ENCODE measurements at regions not wholly inside any gene's neighbourhood (a gene's known extent, or its start where the extent isn't known, plus 50 kb on each side); places are given as distances from the start of the nearest gene placed in this dataset.

GRCh38 chr1:98088381-98088780, 167.5 kb upstream of the DPYD start:
- TF ChIP-seq CTCF (conservative IDR thresholded peaks at IDR 0.05), result no peak
- H3K27ac ChIP-seq, result no peak overlapping the region; the same call in 1 of the 2 replicates

- no peak for TF ChIP-seq CTCF (conservative IDR thresholded peaks at IDR 0.05)
- H3K27ac ChIP-seq, result no peak overlapping the region
These were observed 166.1 kb upstream of the DPYD start for GRCh38 chr1:98086796-98087441.

GRCh38 chr1:98086156-98086555, 165.3 kb upstream of the DPYD start:
- no peak for TF ChIP-seq CTCF (conservative IDR thresholded peaks at IDR 0.05)
- no peak overlapping the region for H3K27ac ChIP-seq

- no peak for TF ChIP-seq CTCF (conservative IDR thresholded peaks at IDR 0.05)
- H3K27ac ChIP-seq, result no peak overlapping the region
These were observed 163.4 kb upstream of the DPYD start for GRCh38 chr1:98084188-98084587.

GRCh38 chr1:98081944-98082343, 161.1 kb upstream of the DPYD start:
- TF ChIP-seq CTCF (conservative IDR thresholded peaks at IDR 0.05), result no peak
- H3K27ac ChIP-seq, result no peak overlapping the region

GRCh38 chr1:98078596-98078995, 157.8 kb upstream of the DPYD start:
- no peak overlapping the region for H3K27ac ChIP-seq
- no peak for TF ChIP-seq CTCF (conservative IDR thresholded peaks at IDR 0.05)

- no peak overlapping the region for H3K27ac ChIP-seq
- TF ChIP-seq CTCF (conservative IDR thresholded peaks at IDR 0.05), result no peak
These were observed 156.9 kb upstream of the DPYD start for GRCh38 chr1:98077691-98078090.

Measured in VCaP (cell line).